ENCODE measurements at regions not wholly inside any gene's neighbourhood (a gene's known extent, or its start where the extent isn't known, plus 50 kb on each side); places are given as distances from the start of the nearest gene placed in this dataset.

DNA sequence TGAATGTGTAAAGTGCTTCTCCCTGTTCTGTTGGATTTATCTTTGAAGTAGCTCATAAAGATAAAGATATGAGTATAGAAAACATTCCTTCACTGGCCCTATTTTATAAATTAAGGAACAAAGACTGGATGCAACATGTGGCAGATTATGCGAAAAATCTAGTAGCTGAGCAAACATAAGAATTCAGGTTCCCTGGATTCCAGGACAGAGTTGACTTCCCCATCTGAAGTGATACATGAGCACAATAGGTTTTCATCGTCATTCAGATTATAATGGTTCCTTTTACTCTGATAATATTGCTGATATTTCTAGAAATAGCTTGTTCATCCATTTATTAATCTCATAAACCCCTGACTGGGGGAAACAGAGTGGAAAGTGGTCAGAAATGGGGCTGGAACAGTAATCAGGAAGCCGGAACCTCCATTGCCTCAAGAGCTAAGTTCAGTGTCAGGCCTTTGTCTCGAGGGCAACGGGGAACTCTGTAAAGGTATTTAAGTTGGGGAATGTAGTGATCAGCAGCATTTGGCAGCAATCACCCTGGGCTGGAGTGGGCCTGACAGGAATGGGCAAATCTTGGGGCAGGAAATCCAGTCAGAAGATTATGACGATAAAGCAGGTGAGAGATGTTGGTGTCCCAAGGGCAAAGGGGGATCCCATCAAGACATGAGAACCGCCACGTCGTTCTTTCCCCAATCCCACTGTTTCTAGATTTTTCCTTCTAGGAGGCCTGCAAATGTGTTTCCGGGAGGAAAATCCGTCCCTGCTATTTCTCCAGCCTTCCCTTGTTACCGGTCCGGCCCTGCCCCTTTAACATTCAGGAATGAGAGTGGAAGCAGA, 232.5 kb upstream of the SERP2 start:
- TF ChIP-seq JUNB (IDR thresholded peaks at IDR 0.05) = no peak
- no peak for TF ChIP-seq TARDBP (IDR thresholded peaks at IDR 0.05; ENCODE audit: borderline replicate concordance)
- TF ChIP-seq, protein P1, sequence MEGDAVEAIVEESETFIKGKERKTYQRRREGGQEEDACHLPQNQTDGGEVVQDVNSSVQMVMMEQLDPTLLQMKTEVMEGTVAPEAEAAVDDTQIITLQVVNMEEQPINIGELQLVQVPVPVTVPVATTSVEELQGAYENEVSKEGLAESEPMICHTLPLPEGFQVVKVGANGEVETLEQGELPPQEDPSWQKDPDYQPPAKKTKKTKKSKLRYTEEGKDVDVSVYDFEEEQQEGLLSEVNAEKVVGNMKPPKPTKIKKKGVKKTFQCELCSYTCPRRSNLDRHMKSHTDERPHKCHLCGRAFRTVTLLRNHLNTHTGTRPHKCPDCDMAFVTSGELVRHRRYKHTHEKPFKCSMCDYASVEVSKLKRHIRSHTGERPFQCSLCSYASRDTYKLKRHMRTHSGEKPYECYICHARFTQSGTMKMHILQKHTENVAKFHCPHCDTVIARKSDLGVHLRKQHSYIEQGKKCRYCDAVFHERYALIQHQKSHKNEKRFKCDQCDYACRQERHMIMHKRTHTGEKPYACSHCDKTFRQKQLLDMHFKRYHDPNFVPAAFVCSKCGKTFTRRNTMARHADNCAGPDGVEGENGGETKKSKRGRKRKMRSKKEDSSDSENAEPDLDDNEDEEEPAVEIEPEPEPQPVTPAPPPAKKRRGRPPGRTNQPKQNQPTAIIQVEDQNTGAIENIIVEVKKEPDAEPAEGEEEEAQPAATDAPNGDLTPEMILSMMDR (IDR thresholded peaks at IDR 0.05 in 2 of 3, conservative IDR thresholded peaks at IDR 0.05 in 1 of 3; ENCODE audit: control insufficient read depth in 2 of 3, extremely low read depth in 1 of 3, insufficient read depth in 1 of 3, low read depth in 3 of 3, low read length in 3 of 3) = no peak
- no peak for TF ChIP-seq EP300 (IDR thresholded peaks at IDR 0.05; ENCODE audit: borderline replicate concordance in 1 of 2, control insufficient read depth in 1 of 2, low read depth in 2 of 2, low read length in 2 of 2)
- no peak for TF ChIP-seq CREB1 (IDR thresholded peaks at IDR 0.05; ENCODE audit: low read depth)
- no peak for TF ChIP-seq TCF3 (IDR thresholded peaks at IDR 0.05; ENCODE audit: borderline replicate concordance, insufficient read depth, low read depth, low read length)
- no peak for TF ChIP-seq POLR2A (IDR thresholded peaks at IDR 0.05; ENCODE audit: low read depth, low read length)
- TF ChIP-seq IKZF2 (IDR thresholded peaks at IDR 0.05) = no peak
- TF ChIP-seq CBX5 (IDR thresholded peaks at IDR 0.05; ENCODE audit: low read depth) = no peak
- no peak for TF ChIP-seq RELA (IDR thresholded peaks at IDR 0.05; ENCODE audit: borderline replicate concordance, partially characterized antibody)
- no peak for TF ChIP-seq RAD51 (IDR thresholded peaks at IDR 0.05)
- TF ChIP-seq NFYB (IDR thresholded peaks at IDR 0.05; ENCODE audit: insufficient read depth, low read depth, low read length) = no peak
- no peak for TF ChIP-seq FOXK2 (IDR thresholded peaks at IDR 0.05)
- no peak for TF ChIP-seq TCF7 (IDR thresholded peaks at IDR 0.05; ENCODE audit: borderline replicate concordance)

All from GM12878 (cell line).